Adrenal gland (tissue), 9 donors: ENCODE measurements at regions not wholly inside any gene's neighbourhood (a gene's known extent, or its start where the extent isn't known, plus 50 kb on each side); places are given as distances from the start of the nearest gene placed in this dataset.
"Not testable (repeated sequence)": the region's sequence is repeated elsewhere in the genome, so short reads cannot be mapped to it uniquely, and the experiment has no call there.

Source experiments
- DNase-seq, 7 donors: peaks; one replicate each; pipeline ENCODE4 v3.0.0-alpha.2; 2019 to 2020
- H3K27ac ChIP-seq, 5 donors: fragments of 200-600 bp; sonication (generic) in 4 of 5; 1 replicate in 3 of 5; 2 replicates in 2 of 5; pipeline versions ENCODE4 v1.5.1 to v1.8.0; 2016 to 2020; ENCODE audit warnings: mild to moderate bottlenecking in 1 of 5
- H3K27me3 ChIP-seq: fragments of 200-600 bp; 2 replicates; pipeline ENCODE4 v1.8.0; 2021
- H3K36me3 ChIP-seq, 2 donors: fragments of 200-600 bp; replicated peaks in 1 of 2; 1 replicate in 1 of 2; 2 replicates in 1 of 2; pipeline versions ENCODE4 v1.5.1 to v1.8.0; 2018 to 2022
- H3K4me1 ChIP-seq, 2 donors: fragments of 200-600 bp; replicated peaks in 1 of 2; 1 replicate in 1 of 2; 2 replicates in 1 of 2; pipeline versions ENCODE4 v1.5.1 to v1.8.0; 2018 to 2021
- H3K4me3 ChIP-seq, 4 donors: fragments of 200-600 bp; sonication (generic) in 3 of 4; one replicate each; pipeline ENCODE4 v1.5.1; 2016 to 2018
- H3K9me3 ChIP-seq, 3 donors: fragments of 200-600 bp; sonication (generic) in 1 of 3; replicated peaks in 1 of 3; 1 replicate in 2 of 3; 2 replicates in 1 of 3; pipeline versions ENCODE4 v1.5.1 to v1.8.0; 2016 to 2021
- POLR2A ChIP-seq, 2 donors: fragments of 450-650 bp; IDR thresholded peaks; one replicate each; pipeline ENCODE4 v1.6.1; 2017; ENCODE audit warnings: antibody characterized with exemption in 2 of 2, mild to moderate bottlenecking in 2 of 2, moderate library complexity in 1 of 2
- WGBS, 4 donors: extraction: QIAGEN DNeasy Blood & Tissue Kit in 2 of 4; methylation state at CpG; one replicate each; pipeline versions ENCODE4 v1.1.5 to v1.1.7; 2013 to 2017; 5-methylcytosine and 5-hydroxymethylcytosine counted together
- intact Hi-C, 2 donors: fragments of 100-400 bp; cut with DNase I; formaldehyde crosslinking; loops; one replicate each; pipeline versions ENCODE4 v1.14.1 to v1.15.0; 2022 to 2023
- TF ChIP-seq, protein P1 (sequence below), 6 experiments: fragments of 450-650 bp in 4 of 6; fragments of 200-600 bp in 2 of 6; sonication (generic) in 1 of 6; IDR thresholded peaks; 1 replicate in 5 of 6; 2 replicates in 1 of 6; pipeline versions ENCODE4 v1.5.1 to v1.8.0; 2016 to 2021; ENCODE audit warnings: antibody characterized with exemption in 6 of 6, mild to moderate bottlenecking in 2 of 6, moderate library complexity in 1 of 6
- donor health status: healthy with polysubstance abuse.
- donor health status: Bipolar disorder and iron deficiency.
- donor health status: DM: yes; HTN: yes; CAD: no.
- donor health status: DM: no; HTN: no; CAD: no.
- donor health status: DM: no; HTN: no; CAD: no.

DNA sequence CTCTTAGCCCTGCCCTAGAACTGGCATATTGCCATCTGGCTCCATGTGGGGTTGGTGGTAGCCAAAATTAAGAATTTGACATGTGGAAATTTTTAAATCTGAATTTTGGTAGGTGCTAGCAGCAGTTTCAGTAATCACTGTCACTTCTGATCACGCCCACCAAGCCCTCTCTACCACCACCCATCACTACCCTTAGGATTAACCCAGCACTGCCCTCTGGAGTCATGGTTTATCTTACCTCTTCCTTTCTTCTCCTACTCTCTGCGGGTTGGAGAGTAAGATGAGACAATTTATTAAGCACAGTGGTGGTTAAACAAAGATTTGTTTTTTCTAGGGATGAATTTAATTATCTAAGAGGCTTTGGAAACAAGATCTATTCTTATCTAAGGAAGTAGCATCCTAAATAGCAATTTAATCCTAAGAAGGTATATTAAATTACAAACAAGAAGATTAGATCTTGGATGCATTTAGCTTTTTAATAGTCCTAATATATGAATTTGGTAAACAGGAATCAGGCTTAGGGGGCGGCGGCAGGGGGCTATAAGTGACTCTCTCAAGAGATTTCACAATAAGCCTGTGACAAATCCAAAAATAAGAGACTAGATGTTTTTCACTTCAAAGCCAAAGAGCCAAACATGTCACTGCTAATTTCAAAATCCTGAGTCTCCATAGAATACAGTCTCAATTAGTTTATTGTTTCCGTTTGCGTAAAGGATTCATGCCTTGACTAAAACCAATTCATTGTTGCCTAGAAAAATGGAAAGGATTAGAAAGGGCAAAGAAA is 498.4 kb upstream of the UBE2E2 start:
- no peaks in the 10 kb centered on the region for H3K36me3 ChIP-seq
- no peak overlapping the region for H3K4me3 ChIP-seq
- TF ChIP-seq, protein P1, sequence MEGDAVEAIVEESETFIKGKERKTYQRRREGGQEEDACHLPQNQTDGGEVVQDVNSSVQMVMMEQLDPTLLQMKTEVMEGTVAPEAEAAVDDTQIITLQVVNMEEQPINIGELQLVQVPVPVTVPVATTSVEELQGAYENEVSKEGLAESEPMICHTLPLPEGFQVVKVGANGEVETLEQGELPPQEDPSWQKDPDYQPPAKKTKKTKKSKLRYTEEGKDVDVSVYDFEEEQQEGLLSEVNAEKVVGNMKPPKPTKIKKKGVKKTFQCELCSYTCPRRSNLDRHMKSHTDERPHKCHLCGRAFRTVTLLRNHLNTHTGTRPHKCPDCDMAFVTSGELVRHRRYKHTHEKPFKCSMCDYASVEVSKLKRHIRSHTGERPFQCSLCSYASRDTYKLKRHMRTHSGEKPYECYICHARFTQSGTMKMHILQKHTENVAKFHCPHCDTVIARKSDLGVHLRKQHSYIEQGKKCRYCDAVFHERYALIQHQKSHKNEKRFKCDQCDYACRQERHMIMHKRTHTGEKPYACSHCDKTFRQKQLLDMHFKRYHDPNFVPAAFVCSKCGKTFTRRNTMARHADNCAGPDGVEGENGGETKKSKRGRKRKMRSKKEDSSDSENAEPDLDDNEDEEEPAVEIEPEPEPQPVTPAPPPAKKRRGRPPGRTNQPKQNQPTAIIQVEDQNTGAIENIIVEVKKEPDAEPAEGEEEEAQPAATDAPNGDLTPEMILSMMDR (IDR thresholded peaks at IDR 0.05), result no peak
- TF ChIP-seq POLR2A (IDR thresholded peaks at IDR 0.05), result no peak
- intact Hi-C loops, result no loop called here
- WGBS, 4 donors, result 67 to 82% (median 72%) methylated on average over 6 of the region's 6 CpGs
- DNase-seq, result no peak
- no peaks in the 10 kb centered on the region for H3K4me1 ChIP-seq
- no peak overlapping the region for H3K27ac ChIP-seq
- H3K9me3 ChIP-seq, result no peaks in the 10 kb centered on the region
- no peaks in the 10 kb centered on the region for H3K27me3 ChIP-seq

DNA sequence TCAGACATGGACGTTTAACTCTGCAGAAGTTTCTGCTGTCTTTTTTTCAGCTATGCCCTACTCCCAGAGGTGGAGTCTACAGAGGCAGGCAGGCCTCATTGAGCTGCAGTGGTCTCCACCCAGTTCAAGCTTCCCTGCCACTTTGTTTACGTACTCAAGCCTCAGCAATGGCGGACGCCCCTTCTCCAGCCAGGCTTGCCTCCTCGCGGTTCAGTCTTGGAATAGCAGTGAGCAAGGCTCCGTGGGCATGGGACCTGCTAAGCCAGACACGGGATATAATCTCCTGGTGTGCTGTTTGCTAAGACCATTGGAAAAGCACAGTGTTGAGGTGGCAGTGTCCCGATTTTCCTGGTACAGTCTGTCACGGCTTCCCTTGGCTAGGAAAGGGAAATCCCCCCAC is 496.2 kb upstream of the UBE2E2 start:
- H3K27me3 ChIP-seq, H3K36me3 ChIP-seq, DNase-seq, H3K4me3 ChIP-seq, H3K9me3 ChIP-seq, H3K4me1 ChIP-seq, intact Hi-C loops, H3K27ac ChIP-seq: not testable (repeated sequence)
- WGBS, 4 donors, result 80 to 92% (median 83%) methylated on average over 8 to 10 of the region's 10 CpGs

DNA sequence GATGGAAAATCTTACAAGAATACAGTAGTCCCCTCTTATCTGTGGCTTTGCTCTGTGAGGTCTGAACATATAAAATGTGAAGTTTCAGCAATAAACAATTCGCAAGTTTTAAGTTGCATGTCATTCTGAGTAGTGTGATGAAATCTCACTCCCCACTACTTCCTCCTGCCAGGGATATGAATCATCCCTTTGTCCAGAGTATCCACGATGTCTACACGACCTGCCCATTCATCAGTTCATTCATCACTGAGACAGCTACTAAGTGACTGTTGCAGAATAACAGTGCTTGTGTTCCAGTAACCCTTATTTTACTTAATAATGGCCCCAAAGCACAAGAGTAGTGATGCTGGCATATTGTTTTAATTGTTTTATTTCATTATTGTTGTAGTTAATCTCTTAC is 489.2 kb upstream of the UBE2E2 start:
- 7 to 16% (median 9%) methylated on average over 3 of the region's 3 CpGs for WGBS, 4 donors
- H3K4me3 ChIP-seq, result no peak overlapping the region
- intact Hi-C loops, result no loop called here
- H3K27me3 ChIP-seq, result no peaks in the 10 kb centered on the region
- H3K9me3 ChIP-seq, result no peaks in the 10 kb centered on the region
- peak in 1 of 7 donors; percentile 6 for DNase-seq
- H3K36me3 ChIP-seq, result no peaks in the 10 kb centered on the region
- no peaks in the 10 kb centered on the region for H3K4me1 ChIP-seq
- no peak overlapping the region for H3K27ac ChIP-seq
- TF ChIP-seq, protein P1 (IDR thresholded peaks at IDR 0.05), result no peak
- TF ChIP-seq POLR2A (IDR thresholded peaks at IDR 0.05), result no peak

DNA sequence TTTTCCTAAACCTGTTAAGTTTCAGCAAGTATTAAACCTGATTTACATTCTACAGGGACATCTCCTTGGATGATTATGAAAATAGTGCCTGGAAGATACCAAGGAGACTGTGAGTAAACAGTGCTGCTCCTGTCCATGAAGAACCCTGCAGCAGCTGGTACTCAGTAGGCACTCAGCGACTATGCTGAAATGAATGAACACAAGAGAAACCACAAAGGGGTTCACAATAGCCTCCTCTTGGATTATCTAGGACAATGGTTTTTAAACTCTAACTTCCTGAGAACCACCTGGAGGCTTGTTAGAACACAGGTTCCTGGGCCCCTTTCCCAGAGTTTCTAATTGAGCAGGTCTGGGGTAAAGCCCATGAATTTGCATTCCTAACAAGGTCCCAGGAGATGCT is 488.4 kb upstream of the UBE2E2 start:
- Histone ChIP-seq H3K9me3 (no peaks in the 10 kb centered on the region), H3K36me3 (no peaks in the 10 kb centered on the region), H3K4me3 (no peak overlapping the region), H3K27me3 (no peaks in the 10 kb centered on the region), H3K4me1 (no peaks in the 10 kb centered on the region), H3K27ac (no peak overlapping the region)
- 73 to 94% (median 78%) methylated on average over 1 of the region's 1 CpG for WGBS, 4 donors
- no peak for TF ChIP-seq POLR2A (IDR thresholded peaks at IDR 0.05)
- TF ChIP-seq, protein P1 (IDR thresholded peaks at IDR 0.05), result no peak
- intact Hi-C loops, result no loop called here
- DNase-seq, result no peak

DNA sequence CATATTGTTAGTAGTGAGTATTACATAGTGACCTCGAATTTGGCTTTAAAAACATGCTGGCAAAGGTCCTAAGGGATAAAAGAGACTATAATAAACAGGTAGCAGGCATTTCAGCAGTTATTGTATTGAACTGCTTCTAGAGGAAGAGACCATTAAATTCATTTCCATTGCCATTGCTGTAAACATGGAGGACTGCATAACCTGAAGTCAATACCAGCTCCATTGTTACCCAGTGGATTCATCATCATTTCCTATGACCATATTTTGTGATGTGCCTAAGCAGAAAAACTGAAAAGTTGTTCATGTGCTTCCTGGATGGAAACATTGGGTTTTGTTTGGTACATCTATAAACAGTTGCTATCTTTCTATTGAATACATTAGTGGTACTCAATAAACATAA is 482.5 kb upstream of the UBE2E2 start:
- no peak overlapping the region for H3K27ac ChIP-seq
- TF ChIP-seq POLR2A (IDR thresholded peaks at IDR 0.05), result no peak
- TF ChIP-seq, protein P1 (IDR thresholded peaks at IDR 0.05), result no peak
- H3K4me3 ChIP-seq, result no peak overlapping the region
- H3K4me1 ChIP-seq, result no peaks in the 10 kb centered on the region
- DNase-seq, result no peak
- no peaks in the 10 kb centered on the region for H3K27me3 ChIP-seq
- WGBS, 4 donors, result 24 to 32% (median 26%) methylated on average over 1 of the region's 1 CpG
- H3K9me3 ChIP-seq, result no peaks in the 10 kb centered on the region
- intact Hi-C loops, result no loop called here
- no peaks in the 10 kb centered on the region for H3K36me3 ChIP-seq
